ENCODE measurements at regions not wholly inside any gene's neighbourhood (a gene's known extent, or its start where the extent isn't known, plus 50 kb on each side); places are given as distances from the start of the nearest gene placed in this dataset.

DNA sequence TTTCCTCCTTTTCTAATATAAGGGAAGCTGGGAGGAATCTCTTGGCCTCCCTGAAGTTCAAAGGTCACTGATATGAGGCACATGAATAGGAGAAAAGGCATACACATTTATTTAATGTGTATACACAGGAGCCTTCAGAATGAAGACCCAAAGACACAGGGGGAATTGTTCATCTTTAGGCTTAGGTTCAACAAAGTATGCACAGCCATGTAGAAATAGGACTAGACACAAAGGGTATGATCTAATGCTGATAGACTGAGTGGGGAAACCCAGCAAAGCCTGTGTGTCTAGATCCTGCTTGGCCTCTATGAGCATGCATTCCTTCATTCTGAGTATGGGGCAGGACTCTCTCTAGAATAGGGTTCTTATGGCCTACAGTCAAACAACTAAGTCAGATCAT is 177.1 kb upstream of the RFC3 start:
- TF ChIP-seq, protein P1, sequence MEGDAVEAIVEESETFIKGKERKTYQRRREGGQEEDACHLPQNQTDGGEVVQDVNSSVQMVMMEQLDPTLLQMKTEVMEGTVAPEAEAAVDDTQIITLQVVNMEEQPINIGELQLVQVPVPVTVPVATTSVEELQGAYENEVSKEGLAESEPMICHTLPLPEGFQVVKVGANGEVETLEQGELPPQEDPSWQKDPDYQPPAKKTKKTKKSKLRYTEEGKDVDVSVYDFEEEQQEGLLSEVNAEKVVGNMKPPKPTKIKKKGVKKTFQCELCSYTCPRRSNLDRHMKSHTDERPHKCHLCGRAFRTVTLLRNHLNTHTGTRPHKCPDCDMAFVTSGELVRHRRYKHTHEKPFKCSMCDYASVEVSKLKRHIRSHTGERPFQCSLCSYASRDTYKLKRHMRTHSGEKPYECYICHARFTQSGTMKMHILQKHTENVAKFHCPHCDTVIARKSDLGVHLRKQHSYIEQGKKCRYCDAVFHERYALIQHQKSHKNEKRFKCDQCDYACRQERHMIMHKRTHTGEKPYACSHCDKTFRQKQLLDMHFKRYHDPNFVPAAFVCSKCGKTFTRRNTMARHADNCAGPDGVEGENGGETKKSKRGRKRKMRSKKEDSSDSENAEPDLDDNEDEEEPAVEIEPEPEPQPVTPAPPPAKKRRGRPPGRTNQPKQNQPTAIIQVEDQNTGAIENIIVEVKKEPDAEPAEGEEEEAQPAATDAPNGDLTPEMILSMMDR (IDR thresholded peaks at IDR 0.05; ENCODE audit: low read length), result no peak
- TF ChIP-seq EZH2phosphoT487 (IDR thresholded peaks at IDR 0.05; ENCODE audit: low read length) (no peak), EZH2 (optimal IDR thresholded peaks at IDR 0.05; ENCODE audit: low read depth, low read length) (no peak)
